Ovary (tissue), 3 donors: ENCODE measurements at regions not wholly inside any gene's neighbourhood (a gene's known extent, or its start where the extent isn't known, plus 50 kb on each side); places are given as distances from the start of the nearest gene placed in this dataset.

ENCODE experiments used
- EP300 ChIP-seq: sonication (generic); formaldehyde crosslinking; IDR thresholded peaks from one replicate; pipeline ENCODE4 v1.6.1; 2017; ENCODE audit warnings: antibody characterized with exemption
- POLR2A ChIP-seq: fragments of 450-650 bp; IDR thresholded peaks from one replicate; pipeline ENCODE4 v1.6.1; 2017; ENCODE audit warnings: antibody characterized with exemption, mild to moderate bottlenecking, moderate library complexity
- TF ChIP-seq, protein P1 (sequence below), 3 donors: fragments of 450-650 bp in 2 of 3; fragments of 200-600 bp in 1 of 3; IDR thresholded peaks; one replicate each; pipeline versions ENCODE4 v1.5.1 to v1.8.0; 2016 to 2022; ENCODE audit warnings: antibody characterized with exemption in 3 of 3, mild to moderate bottlenecking in 1 of 3
- donor health status: DM: no; HTN: no; CAD: no.

DNA sequence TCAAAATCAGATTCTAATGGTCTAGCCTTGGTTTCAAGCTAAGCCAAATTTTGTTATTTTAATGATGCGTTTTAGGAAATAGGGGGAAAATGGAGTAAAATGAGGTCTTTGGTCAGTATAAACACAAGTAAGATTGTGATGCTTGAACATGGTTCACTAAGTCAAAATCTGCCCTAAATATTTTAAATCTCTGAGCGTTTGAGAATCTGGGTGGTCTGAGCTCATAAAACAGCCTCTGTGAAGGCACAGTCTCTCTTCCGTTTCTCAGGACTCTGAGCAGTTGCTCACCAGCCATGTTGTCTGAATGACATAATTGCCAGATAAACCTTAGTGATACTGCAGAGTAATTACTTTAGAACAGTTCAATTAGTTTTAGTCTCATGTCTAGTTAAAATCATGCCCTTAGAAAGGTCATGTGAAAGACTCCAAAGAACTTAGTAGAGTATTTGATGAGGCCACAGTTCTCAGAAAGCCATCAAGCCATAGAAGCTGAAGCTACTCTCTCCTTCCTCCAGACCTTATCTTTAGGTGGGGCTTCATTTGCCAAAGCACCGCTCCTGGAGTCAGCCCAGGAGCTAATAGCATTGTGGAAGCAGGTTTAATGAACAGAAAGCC lies 257.1 kb upstream of the MAP3K1 start:
- TF ChIP-seq EP300 (no peak), POLR2A (no peak)
- TF ChIP-seq, protein P1, sequence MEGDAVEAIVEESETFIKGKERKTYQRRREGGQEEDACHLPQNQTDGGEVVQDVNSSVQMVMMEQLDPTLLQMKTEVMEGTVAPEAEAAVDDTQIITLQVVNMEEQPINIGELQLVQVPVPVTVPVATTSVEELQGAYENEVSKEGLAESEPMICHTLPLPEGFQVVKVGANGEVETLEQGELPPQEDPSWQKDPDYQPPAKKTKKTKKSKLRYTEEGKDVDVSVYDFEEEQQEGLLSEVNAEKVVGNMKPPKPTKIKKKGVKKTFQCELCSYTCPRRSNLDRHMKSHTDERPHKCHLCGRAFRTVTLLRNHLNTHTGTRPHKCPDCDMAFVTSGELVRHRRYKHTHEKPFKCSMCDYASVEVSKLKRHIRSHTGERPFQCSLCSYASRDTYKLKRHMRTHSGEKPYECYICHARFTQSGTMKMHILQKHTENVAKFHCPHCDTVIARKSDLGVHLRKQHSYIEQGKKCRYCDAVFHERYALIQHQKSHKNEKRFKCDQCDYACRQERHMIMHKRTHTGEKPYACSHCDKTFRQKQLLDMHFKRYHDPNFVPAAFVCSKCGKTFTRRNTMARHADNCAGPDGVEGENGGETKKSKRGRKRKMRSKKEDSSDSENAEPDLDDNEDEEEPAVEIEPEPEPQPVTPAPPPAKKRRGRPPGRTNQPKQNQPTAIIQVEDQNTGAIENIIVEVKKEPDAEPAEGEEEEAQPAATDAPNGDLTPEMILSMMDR (IDR thresholded peaks at IDR 0.05): no peak
